Trophoblast cell (in vitro differentiated cells and primary cell): ENCODE measurements at regions not wholly inside any gene's neighbourhood (a gene's known extent, or its start where the extent isn't known, plus 50 kb on each side); places are given as distances from the start of the nearest gene placed in this dataset.

Experiments used
- DNase-seq, 2 donors: peaks; one replicate each; pipeline ENCODE4 v3.0.0-alpha.2; 2016
- H2AFZ ChIP-seq: 2 replicates; pipeline ENCODE4 v1.6.1; 2013; ENCODE audit warnings: low read length, moderate library complexity, mild to moderate bottlenecking; ENCODE audit not compliant: insufficient read depth, poor library complexity
- H2AK5ac ChIP-seq: 2 replicates; pipeline ENCODE4 v1.6.1; 2013; ENCODE audit warnings: mild to moderate bottlenecking, low read length
- H2BK120ac ChIP-seq: 2 replicates; pipeline ENCODE4 v1.6.1; 2013; ENCODE audit warnings: low read length, mild to moderate bottlenecking, moderate library complexity; ENCODE audit not compliant: insufficient read depth, poor library complexity
- H2BK12ac ChIP-seq: 2 replicates; pipeline ENCODE4 v1.6.1; 2013; ENCODE audit warnings: mild to moderate bottlenecking, low read length, moderate library complexity
- H2BK5ac ChIP-seq: 2 replicates; pipeline ENCODE4 v1.6.1; 2013; ENCODE audit warnings: low read length, low read depth, moderate library complexity, mild to moderate bottlenecking; ENCODE audit not compliant: poor library complexity
- H3K14ac ChIP-seq: 2 replicates; pipeline ENCODE4 v1.6.1; 2013; ENCODE audit warnings: mild to moderate bottlenecking, low read length
- H3K18ac ChIP-seq: 2 replicates; pipeline ENCODE4 v1.6.1; 2013; ENCODE audit warnings: mild to moderate bottlenecking, low read length
- H3K23ac ChIP-seq: 2 replicates; pipeline ENCODE4 v1.6.1; 2013; ENCODE audit warnings: low read length
- H3K27ac ChIP-seq: 2 replicates; pipeline ENCODE4 v1.5.1; 2013; ENCODE audit warnings: low read depth, mild to moderate bottlenecking, inconsistent platforms, low read length, moderate library complexity
- H3K27me3 ChIP-seq: 2 replicates; pipeline ENCODE4 v1.6.1; 2013; ENCODE audit warnings: inconsistent platforms, mild to moderate bottlenecking, low read length, moderate library complexity; ENCODE audit not compliant: insufficient read depth
- H3K36me3 ChIP-seq, 2 experiments: 1 replicate in 1 of 2; 2 replicates in 1 of 2; pipeline ENCODE4 v1.6.1; 2013; ENCODE audit warnings: low read length in 2 of 2, mild to moderate bottlenecking in 2 of 2, moderate library complexity in 1 of 2; ENCODE audit not compliant: insufficient read depth in 2 of 2, control insufficient read depth in 1 of 2
- H3K4ac ChIP-seq: 2 replicates; pipeline ENCODE4 v1.6.1; 2013; ENCODE audit warnings: low read depth, mild to moderate bottlenecking, low read length, moderate library complexity
- H3K4me1 ChIP-seq, 2 experiments: 1 replicate in 1 of 2; 2 replicates in 1 of 2; pipeline ENCODE4 v1.6.1; 2013; ENCODE audit warnings: low read length in 2 of 2, mild to moderate bottlenecking in 2 of 2, moderate library complexity in 1 of 2; ENCODE audit not compliant: insufficient read depth in 2 of 2, control insufficient read depth in 1 of 2
- H3K4me2 ChIP-seq: 2 replicates; pipeline ENCODE4 v1.6.1; 2013; ENCODE audit warnings: inconsistent platforms, mild to moderate bottlenecking, low read length, moderate library complexity
- H3K4me3 ChIP-seq: 2 replicates; pipeline ENCODE4 v1.5.1; 2013; ENCODE audit warnings: mild to moderate bottlenecking, low read depth, low read length, inconsistent platforms
- H3K79me1 ChIP-seq: one replicate; pipeline ENCODE4 v1.6.1; 2013; ENCODE audit warnings: low read length
- H3K79me2 ChIP-seq: 2 replicates; pipeline ENCODE4 v1.6.1; 2013; ENCODE audit warnings: low read length, mild to moderate bottlenecking; ENCODE audit not compliant: control insufficient read depth, insufficient read depth, poor library complexity
- H3K9ac ChIP-seq: 2 replicates; pipeline ENCODE4 v1.6.1; 2013; ENCODE audit warnings: mild to moderate bottlenecking, low read length
- H3K9me3 ChIP-seq: 2 replicates; pipeline ENCODE4 v1.6.1; 2013; ENCODE audit warnings: low read depth, mild to moderate bottlenecking, control low read depth, inconsistent platforms, low read length; ENCODE audit not compliant: insufficient read depth
- H4K12ac ChIP-seq: 2 replicates; pipeline ENCODE4 v1.6.1; 2013; ENCODE audit warnings: low read depth, mild to moderate bottlenecking, low read length, moderate library complexity
- H4K8ac ChIP-seq: 2 replicates; pipeline ENCODE4 v1.6.1; 2013; ENCODE audit warnings: low read depth, mild to moderate bottlenecking, low read length, moderate library complexity
- H4K91ac ChIP-seq: one replicate; pipeline ENCODE4 v1.6.1; 2013; ENCODE audit warnings: low read depth, mild to moderate bottlenecking, low read length, moderate library complexity
- WGBS: extraction: QIAGEN DNeasy Blood & Tissue Kit; methylation state at CpG from one replicate; pipeline ENCODE4 v1.1.7; 2013; ENCODE audit warnings: missing lambda C conversion rate; ENCODE audit not compliant: insufficient read length, insufficient coverage; ENCODE audit errors: extremely low coverage; 5-methylcytosine and 5-hydroxymethylcytosine counted together

- H3K4me1 ChIP-seq = peaks cover 0 to 6% of the 10 kb centered on the region in 2 experiments
- H2AK5ac ChIP-seq = no peak overlapping the region
- H4K12ac ChIP-seq = no peak overlapping the region
- H3K36me3 ChIP-seq = no peaks in the 10 kb centered on the region
- H4K91ac ChIP-seq = no peak overlapping the region
- H2BK120ac ChIP-seq = no peak overlapping the region
- H2BK12ac ChIP-seq = no peak overlapping the region
- no peak overlapping the region for H3K4me3 ChIP-seq
- no peak overlapping the region for H3K4ac ChIP-seq
- no peak overlapping the region for H3K27ac ChIP-seq
- no peak overlapping the region for H3K4me2 ChIP-seq
- H2BK5ac ChIP-seq = no peak overlapping the region
- H3K18ac ChIP-seq = no peak overlapping the region
- no peaks in the 10 kb centered on the region for H3K79me2 ChIP-seq
- no peak overlapping the region for H3K23ac ChIP-seq
- no CpG with 5 or more reads among the region's 4 CpGs for WGBS
- DNase-seq = no peak
- no peak overlapping the region for H3K14ac ChIP-seq
- no peak overlapping the region for H2AFZ ChIP-seq
- H3K27me3 ChIP-seq = no peaks in the 10 kb centered on the region
- no peak overlapping the region for H4K8ac ChIP-seq
- no peaks in the 10 kb centered on the region for H3K9me3 ChIP-seq
- H3K9ac ChIP-seq = no peak overlapping the region
- no peaks in the 10 kb centered on the region for H3K79me1 ChIP-seq
Observed at GRCh38 chr19:28037186-28037585, 1175.8 kb downstream of the UQCRFS1 start.

DNA sequence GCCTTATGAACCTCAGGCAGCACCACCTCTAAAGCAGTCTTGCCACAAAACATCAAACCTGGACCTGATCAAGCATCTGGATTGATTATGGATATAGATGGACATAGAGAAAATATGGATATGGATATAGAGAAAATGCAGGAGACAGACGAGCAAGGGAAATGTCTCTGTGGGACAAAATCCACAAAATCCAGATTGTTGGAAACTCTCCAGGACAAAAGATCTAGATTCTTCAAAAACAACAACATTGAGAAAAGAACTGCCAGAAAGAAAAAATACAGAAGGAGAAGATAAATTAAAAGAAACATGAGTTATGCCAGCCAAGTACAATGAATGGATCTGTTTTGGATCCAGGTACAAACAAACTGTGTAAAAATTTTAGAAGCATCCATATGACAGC, 1176.5 kb downstream of the UQCRFS1 start:
- Histone ChIP-seq H3K4me3 (no peak overlapping the region), H3K14ac (no peak overlapping the region), H3K36me3 (no peaks in the 10 kb centered on the region), H4K8ac (no peak overlapping the region), H3K27me3 (no peaks in the 10 kb centered on the region), H3K9ac (no peak overlapping the region), H3K79me2 (no peaks in the 10 kb centered on the region), H2BK5ac (no peak overlapping the region), H4K12ac (no peak overlapping the region), H3K18ac (no peak overlapping the region), H3K4ac (no peak overlapping the region), H3K23ac (no peak overlapping the region), H2AFZ (no peak overlapping the region), H2AK5ac (no peak overlapping the region), H3K79me1 (no peaks in the 10 kb centered on the region), H2BK120ac (no peak overlapping the region), H3K4me2 (no peak overlapping the region), H4K91ac (no peak overlapping the region), H3K27ac (no peak overlapping the region), H3K9me3 (no peaks in the 10 kb centered on the region), H3K4me1 (peaks cover 0 to 6% of the 10 kb centered on the region in 2 experiments), H2BK12ac (no peak overlapping the region)
- DNase-seq = no peak
- no CpG with 5 or more reads among the region's 1 CpG for WGBS

- Histone ChIP-seq H2BK5ac (no peak overlapping the region), H3K9ac (no peak overlapping the region), H2AFZ (no peak overlapping the region), H3K14ac (no peak overlapping the region), H4K12ac (no peak overlapping the region), H2BK12ac (no peak overlapping the region), H2AK5ac (no peak overlapping the region), H3K4me3 (no peak overlapping the region), H2BK120ac (no peak overlapping the region), H3K27me3 (no peaks in the 10 kb centered on the region), H3K4me1 (peaks cover 0 to 6% of the 10 kb centered on the region in 2 experiments), H3K79me1 (no peaks in the 10 kb centered on the region), H4K91ac (no peak overlapping the region), H3K4ac (no peak overlapping the region), H3K18ac (no peak overlapping the region), H3K4me2 (no peak overlapping the region), H3K27ac (no peak overlapping the region), H3K36me3 (no peaks in the 10 kb centered on the region), H3K23ac (no peak overlapping the region), H3K79me2 (no peaks in the 10 kb centered on the region), H3K9me3 (peaks cover 3% of the 10 kb centered on the region), H4K8ac (no peak overlapping the region)
- no CpG with 5 or more reads among the region's 5 CpGs for WGBS
- no peak for DNase-seq
Observed at GRCh38 chr19:28034936-28035335, 1178.0 kb downstream of the UQCRFS1 start.

DNA sequence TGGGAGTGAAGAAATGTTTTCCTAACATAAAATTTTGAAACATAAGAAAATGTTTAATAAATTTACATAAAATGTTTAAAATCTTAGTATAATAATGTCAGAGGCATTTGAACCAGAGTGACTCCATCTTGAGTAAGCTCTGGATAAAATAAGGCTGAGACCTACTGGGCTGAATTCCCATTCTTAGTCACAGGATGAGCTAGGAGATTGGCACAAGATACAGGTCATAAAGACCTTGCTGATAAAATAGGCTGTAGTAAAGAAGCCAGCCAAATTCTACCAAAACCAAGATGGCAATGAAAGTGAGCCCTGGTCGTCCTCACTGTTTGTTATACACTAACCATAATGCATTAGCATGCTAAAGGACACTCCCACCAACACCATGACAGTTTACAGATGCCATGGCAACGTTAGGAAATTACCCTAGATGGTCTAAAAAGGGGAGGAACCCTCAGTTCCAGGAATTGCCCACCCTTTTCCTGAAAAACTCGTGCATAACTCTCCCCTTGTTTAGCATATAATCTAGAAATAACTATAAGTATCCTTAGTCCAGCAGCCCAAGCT, 1184.0 kb downstream of the UQCRFS1 start:
- no peak overlapping the region for H3K4ac ChIP-seq
- H3K9me3 ChIP-seq = peaks cover 3% of the 10 kb centered on the region
- no peak overlapping the region for H4K8ac ChIP-seq
- no peak overlapping the region for H3K4me3 ChIP-seq
- no peaks in the 10 kb centered on the region for H3K4me1 ChIP-seq
- H3K14ac ChIP-seq = no peak overlapping the region
- H3K23ac ChIP-seq = no peak overlapping the region
- no peaks in the 10 kb centered on the region for H3K79me1 ChIP-seq
- H4K91ac ChIP-seq = no peak overlapping the region
- H4K12ac ChIP-seq = no peak overlapping the region
- H3K9ac ChIP-seq = no peak overlapping the region
- no peaks in the 10 kb centered on the region for H3K27me3 ChIP-seq
- no peak overlapping the region for H3K4me2 ChIP-seq
- H3K18ac ChIP-seq = no peak overlapping the region
- no peak overlapping the region for H2BK5ac ChIP-seq
- H3K27ac ChIP-seq = no peak overlapping the region
- DNase-seq = no peak
- WGBS = no CpG with 5 or more reads among the region's 3 CpGs
- no peak overlapping the region for H2BK12ac ChIP-seq
- H2BK120ac ChIP-seq = no peak overlapping the region
- no peak overlapping the region for H2AFZ ChIP-seq
- H3K36me3 ChIP-seq = no peaks in the 10 kb centered on the region
- H3K79me2 ChIP-seq = no peaks in the 10 kb centered on the region
- no peak overlapping the region for H2AK5ac ChIP-seq
